ENCODE measurements at regions not wholly inside any gene's neighbourhood (a gene's known extent, or its start where the extent isn't known, plus 50 kb on each side); places are given as distances from the start of the nearest gene placed in this dataset.
"Not testable (repeated sequence)": the region's sequence is repeated elsewhere in the genome, so short reads cannot be mapped to it uniquely, and the experiment has no call there.

GRCh38 chr6:27190126-27190525 lies 57.4 kb upstream of the PRSS16 start:
- no peak for DNase-seq (ENCODE audit: low read depth)

DNA sequence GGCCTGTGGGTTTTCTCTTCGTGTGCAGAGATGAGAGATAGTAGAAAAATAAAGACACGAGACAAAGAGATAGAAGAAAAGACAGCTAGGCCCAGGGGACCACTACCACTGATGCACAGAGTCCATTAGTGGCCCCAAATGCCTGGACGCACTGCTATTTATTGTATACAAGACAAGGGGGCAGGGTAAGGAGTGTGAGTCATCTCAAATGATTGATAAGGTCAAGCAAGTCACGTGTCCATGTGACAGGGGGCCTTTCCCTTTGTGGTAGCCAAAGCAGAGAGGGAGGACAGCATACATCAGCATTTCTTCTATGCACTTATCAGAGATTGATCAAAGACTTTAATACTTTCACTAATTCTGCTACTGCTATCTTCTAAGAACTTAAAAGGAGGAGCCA lies 53.0 kb upstream of the PRSS16 start:
- DNase-seq (ENCODE audit: low read depth), result not testable (repeated sequence)

- DNase-seq (ENCODE audit: low read depth), result not testable (repeated sequence)
Observed at GRCh38 chr6:27195547-27195946, 52.0 kb upstream of the PRSS16 start.
